H9 (cell line): ENCODE measurements at regions not wholly inside any gene's neighbourhood (a gene's known extent, or its start where the extent isn't known, plus 50 kb on each side); places are given as distances from the start of the nearest gene placed in this dataset.
A peak's percentile ranks its signal among the peaks of the same experiment; 100 is the strongest.

ENCODE experiments used
- DNase-seq: peaks from one replicate; pipeline ENCODE4 v3.0.0-alpha.2; 2017
- H2AFZ ChIP-seq: one replicate; pipeline ENCODE4 v1.6.1; 2013; ENCODE audit warnings: mild to moderate bottlenecking, low read length, control low read depth, moderate library complexity
- H2AK5ac ChIP-seq: 2 replicates; pipeline ENCODE4 v1.6.1; 2013; ENCODE audit warnings: low read length, control low read depth, mixed read lengths; ENCODE audit not compliant: insufficient read length
- H2BK120ac ChIP-seq: one replicate; pipeline ENCODE4 v1.6.1; 2013; ENCODE audit warnings: low read depth, mild to moderate bottlenecking, low read length, control low read depth, inconsistent platforms; ENCODE audit not compliant: poor library complexity, severe bottlenecking
- H2BK12ac ChIP-seq: 2 replicates; pipeline ENCODE4 v1.6.1; 2013; ENCODE audit warnings: low read length, control low read depth, mixed read lengths, low read depth; ENCODE audit not compliant: insufficient read length
- H2BK15ac ChIP-seq: 2 replicates; pipeline ENCODE4 v1.6.1; 2013; ENCODE audit warnings: low read depth, low read length, control low read depth
- H2BK20ac ChIP-seq: one replicate; pipeline ENCODE4 v1.6.1; 2013; ENCODE audit warnings: low read depth, mild to moderate bottlenecking, low read length, control low read depth, inconsistent platforms; ENCODE audit not compliant: poor library complexity, severe bottlenecking
- H2BK5ac ChIP-seq: 2 replicates; pipeline ENCODE4 v1.6.1; 2013; ENCODE audit warnings: low read length, control low read depth, mixed read lengths; ENCODE audit not compliant: insufficient read length
- H3K14ac ChIP-seq: 2 replicates; pipeline ENCODE4 v1.6.1; 2013; ENCODE audit warnings: low read length, control low read depth; ENCODE audit not compliant: insufficient read depth
- H3K18ac ChIP-seq: 2 replicates; pipeline ENCODE4 v1.6.1; 2013; ENCODE audit warnings: low read depth, mild to moderate bottlenecking, mixed read lengths, low read length, control low read depth; ENCODE audit not compliant: insufficient read length
- H3K23ac ChIP-seq: 2 replicates; pipeline ENCODE4 v1.6.1; 2013; ENCODE audit warnings: low read length, control low read depth, mixed read lengths, low read depth; ENCODE audit not compliant: insufficient read length
- H3K23me2 ChIP-seq: 2 replicates; pipeline ENCODE4 v1.6.1; 2013; ENCODE audit warnings: low read depth, mild to moderate bottlenecking, mixed read lengths, low read length, control low read depth; ENCODE audit not compliant: insufficient read length, poor library complexity, severe bottlenecking
- H3K27ac ChIP-seq: 2 replicates; pipeline ENCODE4 v1.5.1; 2013; ENCODE audit warnings: low read length, control low read depth, mixed read lengths, low read depth; ENCODE audit not compliant: insufficient read length
- H3K27me3 ChIP-seq: 2 replicates; pipeline ENCODE4 v1.6.1; 2013; ENCODE audit warnings: low read length, control low read depth, inconsistent platforms; ENCODE audit not compliant: insufficient read depth
- H3K4ac ChIP-seq: 2 replicates; pipeline ENCODE4 v1.6.1; 2013; ENCODE audit warnings: low read depth, mild to moderate bottlenecking, control low read depth, inconsistent platforms, low read length, moderate library complexity
- H3K4me1 ChIP-seq: 2 replicates; pipeline ENCODE4 v1.6.1; 2013; ENCODE audit warnings: low read length, control low read depth, inconsistent platforms; ENCODE audit not compliant: insufficient read depth
- H3K4me2 ChIP-seq: 2 replicates; pipeline ENCODE4 v1.6.1; 2013; ENCODE audit warnings: low read length, control low read depth, mixed read lengths; ENCODE audit not compliant: insufficient read length, insufficient read depth
- H3K56ac ChIP-seq: 2 replicates; pipeline ENCODE4 v1.6.1; 2013; ENCODE audit warnings: low read depth, mild to moderate bottlenecking, mixed read lengths, low read length, control low read depth; ENCODE audit not compliant: insufficient read length
- H3K79me1 ChIP-seq: 2 replicates; pipeline ENCODE4 v1.6.1; 2013; ENCODE audit warnings: low read depth, mild to moderate bottlenecking, moderate library complexity, low read length, control low read depth, inconsistent platforms; ENCODE audit not compliant: insufficient read depth, poor library complexity, severe bottlenecking
- H3K79me2 ChIP-seq: 2 replicates; pipeline ENCODE4 v1.6.1; 2013; ENCODE audit warnings: low read length, control low read depth, inconsistent platforms; ENCODE audit not compliant: insufficient read depth
- H3K9ac ChIP-seq: 2 replicates; pipeline ENCODE4 v1.6.1; 2013; ENCODE audit warnings: low read length, control low read depth, mixed read lengths; ENCODE audit not compliant: insufficient read length; ENCODE audit errors: extremely low read depth
- H3K9me3 ChIP-seq: one replicate; pipeline ENCODE4 v1.6.1; 2013; ENCODE audit warnings: low read depth, low read length, inconsistent platforms; ENCODE audit not compliant: control insufficient read depth
- H3T11ph ChIP-seq: one replicate; pipeline ENCODE4 v1.6.1; 2013; ENCODE audit warnings: mild to moderate bottlenecking, low read length, control low read depth, inconsistent platforms
- H4K20me1 ChIP-seq: one replicate; pipeline ENCODE4 v1.6.1; 2013; ENCODE audit not compliant: control insufficient read depth, insufficient read length, insufficient read depth
- H4K5ac ChIP-seq: 2 replicates; pipeline ENCODE4 v1.6.1; 2013; ENCODE audit warnings: low read depth, mild to moderate bottlenecking, mixed read lengths, low read length, control low read depth; ENCODE audit not compliant: insufficient read length
- H4K8ac ChIP-seq: replicated peaks from 2 replicates; pipeline ENCODE4 v1.6.1; 2013; ENCODE audit warnings: low read length, control low read depth, mixed read lengths, low read depth; ENCODE audit not compliant: insufficient read length
- H4K91ac ChIP-seq: 2 replicates; pipeline ENCODE4 v1.6.1; 2013; ENCODE audit warnings: low read depth, mild to moderate bottlenecking, moderate library complexity, mixed read lengths, low read length, control low read depth; ENCODE audit not compliant: insufficient read length
- H3K27ac Mint-ChIP-seq, 3 experiments: 2 replicates in 2 of 3; 3 replicates in 1 of 3; pipeline ENCODE4 v1.8.0; 2020 to 2021; ENCODE audit warnings: mixed read lengths in 3 of 3, mild to moderate bottlenecking in 1 of 3, moderate library complexity in 1 of 3
- H3K27me3 Mint-ChIP-seq: 2 replicates; pipeline ENCODE4 v1.8.0; 2021; ENCODE audit warnings: low read depth, mild to moderate bottlenecking, moderate library complexity, mixed read lengths
- H3K36me3 Mint-ChIP-seq, 3 experiments: 2 replicates in 2 of 3; 3 replicates in 1 of 3; pipeline ENCODE4 v1.8.0; 2020 to 2021; ENCODE audit warnings: low read depth in 3 of 3, mixed read lengths in 3 of 3; ENCODE audit not compliant: insufficient read depth in 1 of 3
- H3K4me1 Mint-ChIP-seq, 2 experiments: 2 replicates each; pipeline ENCODE4 v1.8.0; 2020; ENCODE audit warnings: mixed read lengths in 2 of 2
- H3K4me3 Mint-ChIP-seq, 2 experiments: 2 replicates in 1 of 2; 3 replicates in 1 of 2; pipeline ENCODE4 v1.8.0; 2020 to 2021; ENCODE audit warnings: mild to moderate bottlenecking in 2 of 2, mixed read lengths in 2 of 2, moderate library complexity in 1 of 2
- H3K9me3 Mint-ChIP-seq, 2 experiments: 2 replicates in 1 of 2; 3 replicates in 1 of 2; pipeline ENCODE4 v1.8.0; 2020; ENCODE audit warnings: mild to moderate bottlenecking in 2 of 2, mixed read lengths in 2 of 2, moderate library complexity in 1 of 2
- CTCF ChIP-seq: fragments of 200-600 bp; sonication (generic); conservative IDR thresholded peaks from 3 replicates; pipeline ENCODE4 v1.8.0; 2021; ENCODE audit warnings: antibody characterized with exemption, mild to moderate bottlenecking
- WGBS: extraction: QIAGEN DNeasy Blood & Tissue Kit; methylation state at CpG from one replicate; pipeline ENCODE4 v1.1.7; 2013; ENCODE audit warnings: missing lambda C conversion rate, low lambda C conversion rate, mixed read lengths; ENCODE audit not compliant: insufficient read length; ENCODE audit errors: extremely low coverage; 5-methylcytosine and 5-hydroxymethylcytosine counted together

- Histone ChIP-seq H3K23ac (no peak overlapping the region), H2AK5ac (no peak overlapping the region), H3K79me1 (no peaks in the 10 kb centered on the region), H3K4me2 (no peak overlapping the region), H3T11ph (no peak overlapping the region), H2AFZ (no peak overlapping the region), H3K27ac (no peak overlapping the region), H4K20me1 (no peaks in the 10 kb centered on the region), H3K9me3 (no peaks in the 10 kb centered on the region), H3K18ac (peak overlapping the region; percentile 25), H3K14ac (no peak overlapping the region), H3K4ac (no peak overlapping the region), H3K4me1 (peaks cover 4% of the 10 kb centered on the region; the same call in 1 of the 2 replicates), H2BK15ac (no peak overlapping the region), H3K23me2 (no peaks in the 10 kb centered on the region), H4K91ac (no peak overlapping the region), H3K27me3 (no peaks in the 10 kb centered on the region), H4K5ac (no peak overlapping the region), H2BK12ac (no peak overlapping the region), H3K9ac (no peak overlapping the region), H3K79me2 (no peaks in the 10 kb centered on the region), H4K8ac (no peak overlapping the region), H2BK120ac (no peak overlapping the region), H2BK20ac (no peak overlapping the region), H3K56ac (no peak overlapping the region), H2BK5ac (no peak overlapping the region)
- no CpG with 5 or more reads among the region's 2 CpGs for WGBS
- Mint-ChIP-seq H3K4me1 (peaks cover 37 to 41% of the 10 kb centered on the region in 2 experiments), H3K27ac (peak overlapping the region; percentile 65 to 96 (median 91); a peak in 5 of 7 replicates), H3K9me3 (peaks cover 15 to 18% of the 10 kb centered on the region in 2 experiments), H3K36me3 (peaks cover 0 to 18% (median 12%) of the 10 kb centered on the region in 3 experiments; a peak in 6 of 7 replicates), H3K4me3 (no peak overlapping the region), H3K27me3 (no peaks in the 10 kb centered on the region)
- TF ChIP-seq CTCF: no peak
- DNase-seq: no peak
Observed at GRCh38 chr2:62410926-62411456, 95.0 kb downstream of the TMEM17 start.
